NT2/D1 (cell line): ENCODE measurements at regions not wholly inside any gene's neighbourhood (a gene's known extent, or its start where the extent isn't known, plus 50 kb on each side); places are given as distances from the start of the nearest gene placed in this dataset.

ENCODE experiments used
- SUZ12 ChIP-seq: IDR thresholded peaks from 2 replicates; pipeline ENCODE4 v1.6.1; 2011; ENCODE audit not compliant: insufficient read length, insufficient read depth; ENCODE audit errors: extremely low read depth
- YY1 ChIP-seq: IDR thresholded peaks from 2 replicates; pipeline ENCODE4 v1.6.1; 2011; ENCODE audit not compliant: insufficient read length, insufficient read depth
- ZNF274 ChIP-seq: IDR thresholded peaks from 2 replicates; pipeline ENCODE4 v1.6.1; 2011; ENCODE audit warnings: mild to moderate bottlenecking, low read depth, low read length

DNA sequence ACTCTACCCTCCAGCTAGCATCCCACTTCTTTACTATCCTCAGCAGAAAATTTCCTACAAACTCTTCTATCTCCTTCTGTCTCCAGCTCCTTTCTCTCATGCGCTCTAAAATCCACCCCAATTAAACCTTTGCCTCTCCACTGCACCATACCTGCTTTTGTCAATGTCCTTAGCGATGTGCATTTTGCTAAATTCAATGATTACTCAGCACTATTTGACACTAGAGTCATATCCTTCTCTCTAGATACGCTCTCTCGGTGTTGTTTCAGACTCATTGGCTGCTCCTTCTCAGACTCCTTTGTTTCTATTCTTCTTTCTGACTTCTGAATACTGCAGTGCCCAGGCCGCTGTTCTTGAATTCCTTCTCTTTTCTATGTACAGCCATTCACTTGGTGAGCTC, 144.2 kb downstream of the HLX start:
- TF ChIP-seq ZNF274 (no peak), YY1 (no peak), SUZ12 (no peak)
